ENCODE measurements at regions not wholly inside any gene's neighbourhood (a gene's known extent, or its start where the extent isn't known, plus 50 kb on each side); places are given as distances from the start of the nearest gene placed in this dataset.

- WGBS, 2 donors: 68 to 76% methylated on average over 4 of the region's 4 CpGs
- ATAC-seq: no peak
Observed at GRCh38 chr7:110604206-110604605, 486.7 kb upstream of the LRRN3 start.

GRCh38 chr7:110604885-110605284 is 486.0 kb upstream of the LRRN3 start:
- no peaks in the 10 kb centered on the region for H3K9me3 ChIP-seq
- no peaks in the 10 kb centered on the region for H3K27me3 ChIP-seq
- intact Hi-C loops (cut with DNase I): no loop called here
- H3K4me3 ChIP-seq: no peak overlapping the region
- no peak for ATAC-seq
- TF ChIP-seq CTCF (IDR thresholded peaks at IDR 0.05) (no peak), POLR2A (IDR thresholded peaks at IDR 0.05) (no peak)
- DNase-seq: no peak
- no peaks in the 10 kb centered on the region for H3K4me1 ChIP-seq
- H3K27ac ChIP-seq: no peak overlapping the region
- no peaks in the 10 kb centered on the region for H3K36me3 ChIP-seq (replicated peaks in 1 of 2; ENCODE audit: insufficient read depth in 1 of 2, low read depth in 2 of 2)

More at GRCh38 chr7:110604206-110604605, 486.7 kb upstream of the LRRN3 start:
- no peaks in the 10 kb centered on the region for H3K36me3 ChIP-seq (replicated peaks in 1 of 2; ENCODE audit: insufficient read depth in 1 of 2, low read depth in 2 of 2)
- no peaks in the 10 kb centered on the region for H3K4me1 ChIP-seq
- no peaks in the 10 kb centered on the region for H3K27me3 ChIP-seq
- intact Hi-C loops (cut with DNase I): no loop called here
- H3K27ac ChIP-seq: no peak overlapping the region
- no peaks in the 10 kb centered on the region for H3K9me3 ChIP-seq
- no peak for DNase-seq
- TF ChIP-seq CTCF (IDR thresholded peaks at IDR 0.05) (no peak), POLR2A (IDR thresholded peaks at IDR 0.05) (no peak)
- H3K4me3 ChIP-seq: no peak overlapping the region

GRCh38 chr7:110607050-110607857 is 483.7 kb upstream of the LRRN3 start:
- H3K27me3 ChIP-seq: no peaks in the 10 kb centered on the region
- TF ChIP-seq POLR2A (IDR thresholded peaks at IDR 0.05) (no peak), CTCF (IDR thresholded peaks at IDR 0.05) (no peak)
- 89% methylated on average over 4 of the region's 4 CpGs for WGBS, 2 donors
- H3K4me3 ChIP-seq: no peak overlapping the region
- intact Hi-C loops (cut with DNase I): no loop called here
- ATAC-seq (no peak), DNase-seq (no peak)
- no peaks in the 10 kb centered on the region for H3K9me3 ChIP-seq
- no peaks in the 10 kb centered on the region for H3K4me1 ChIP-seq
- no peak overlapping the region for H3K27ac ChIP-seq
- H3K36me3 ChIP-seq (replicated peaks in 1 of 2; ENCODE audit: insufficient read depth in 1 of 2, low read depth in 2 of 2): no peaks in the 10 kb centered on the region

GRCh38 chr7:110609336-110609735 is 481.6 kb upstream of the LRRN3 start:
- no peak overlapping the region for H3K4me3 ChIP-seq
- H3K36me3 ChIP-seq (replicated peaks in 1 of 2; ENCODE audit: insufficient read depth in 1 of 2, low read depth in 2 of 2): no peaks in the 10 kb centered on the region
- no peaks in the 10 kb centered on the region for H3K4me1 ChIP-seq
- H3K27me3 ChIP-seq: no peaks in the 10 kb centered on the region
- ATAC-seq (no peak), DNase-seq (no peak)
- intact Hi-C loops (cut with DNase I): no loop called here
- no peaks in the 10 kb centered on the region for H3K9me3 ChIP-seq
- TF ChIP-seq CTCF (IDR thresholded peaks at IDR 0.05) (no peak), POLR2A (IDR thresholded peaks at IDR 0.05) (no peak)
- H3K27ac ChIP-seq: no peak overlapping the region

GRCh38 chr7:110612680-110613079 is 478.2 kb upstream of the LRRN3 start:
- H3K36me3 ChIP-seq (replicated peaks in 1 of 2; ENCODE audit: insufficient read depth in 1 of 2, low read depth in 2 of 2): no peaks in the 10 kb centered on the region
- no peaks in the 10 kb centered on the region for H3K9me3 ChIP-seq
- no peaks in the 10 kb centered on the region for H3K27me3 ChIP-seq
- TF ChIP-seq POLR2A (IDR thresholded peaks at IDR 0.05): no peak
- TF ChIP-seq CTCF (IDR thresholded peaks at IDR 0.05): no peak
- no peak overlapping the region for H3K4me3 ChIP-seq
- DNase-seq (no peak), ATAC-seq (no peak)
- intact Hi-C loops (cut with DNase I): loop anchor here (10.0 kb wide), 1 partner anchor 282 kb away; no protein-coding TSS in a partner anchor
- 19 to 35% methylated on average over 1 of the region's 1 CpG for WGBS, 2 donors
- no peaks in the 10 kb centered on the region for H3K4me1 ChIP-seq
- no peak overlapping the region for H3K27ac ChIP-seq

Data from body of pancreas (tissue), 4 donors.